Gastroesophageal sphincter (tissue), 4 donors: ENCODE measurements at regions not wholly inside any gene's neighbourhood (a gene's known extent, or its start where the extent isn't known, plus 50 kb on each side); places are given as distances from the start of the nearest gene placed in this dataset.
"Not testable (repeated sequence)": the region's sequence is repeated elsewhere in the genome, so short reads cannot be mapped to it uniquely, and the experiment has no call there.

ENCODE experiments used
- ATAC-seq: fragments of 150-250 bp; one replicate; pipeline ENCODE4 v1.9.1; 2016; ENCODE audit warnings: mild to moderate bottlenecking, moderate library complexity
- H3K27ac ChIP-seq, 4 donors: fragments of 200-600 bp; sonication (generic) in 3 of 4; 1 replicate in 3 of 4; 2 replicates in 1 of 4; pipeline ENCODE4 v1.5.1; 2016 to 2019
- H3K27me3 ChIP-seq: fragments of 200-600 bp; sonication (generic); one replicate; pipeline ENCODE4 v1.5.1; 2019
- H3K36me3 ChIP-seq, 2 donors: fragments of 200-600 bp; sonication (generic); one replicate each; pipeline ENCODE4 v1.5.1; 2019; ENCODE audit warnings: control low read depth in 1 of 2
- H3K4me1 ChIP-seq, 3 donors: fragments of 200-600 bp; sonication (generic); 1 replicate in 2 of 3; 2 replicates in 1 of 3; pipeline ENCODE4 v1.5.1; 2016 to 2019; ENCODE audit warnings: control low read depth in 2 of 3
- H3K4me3 ChIP-seq, 2 donors: fragments of 200-600 bp; sonication (generic); one replicate each; pipeline ENCODE4 v1.5.1; 2019; ENCODE audit warnings: mild to moderate bottlenecking in 1 of 2, moderate library complexity in 1 of 2
- H3K9me3 ChIP-seq, 3 donors: fragments of 200-600 bp; sonication (generic); one replicate each; pipeline ENCODE4 v1.5.1; 2017 to 2019; ENCODE audit warnings: control low read depth in 2 of 3
- EP300 ChIP-seq: sonication (generic); formaldehyde crosslinking; IDR thresholded peaks from one replicate; pipeline ENCODE4 v1.6.1; 2017; ENCODE audit warnings: antibody characterized with exemption, mild to moderate bottlenecking
- POLR2A ChIP-seq, 2 donors: fragments of 450-650 bp; IDR thresholded peaks; one replicate each; pipeline ENCODE4 v1.6.1; 2017; ENCODE audit warnings: antibody characterized with exemption in 2 of 2, mild to moderate bottlenecking in 2 of 2, moderate library complexity in 1 of 2
- POLR2AphosphoS5 ChIP-seq: sonication (generic); formaldehyde crosslinking; IDR thresholded peaks from one replicate; pipeline ENCODE4 v1.6.1; 2017; ENCODE audit warnings: antibody characterized with exemption
- WGBS, 2 donors: methylation state at CpG; one replicate each; pipeline ENCODE4 v1.1.5; 2018; ENCODE audit warnings: low coverage in 1 of 2; 5-methylcytosine and 5-hydroxymethylcytosine counted together
- TF ChIP-seq, protein P1 (sequence below), 4 experiments: fragments of 200-600 bp in 2 of 4; fragments of 450-650 bp in 2 of 4; sonication (generic) in 1 of 4; IDR thresholded peaks; one replicate each; pipeline ENCODE4 v1.5.1; 2017 to 2019; ENCODE audit warnings: antibody characterized with exemption in 4 of 4, mild to moderate bottlenecking in 2 of 4, moderate library complexity in 2 of 4

GRCh38 chr2:12014088-12014960 lies 267.9 kb downstream of the LPIN1 start:
- peak; percentile 46 for ATAC-seq
- 28 to 29% methylated on average over 4 to 6 of the region's 9 CpGs for WGBS, 2 donors
- TF ChIP-seq, protein P1, sequence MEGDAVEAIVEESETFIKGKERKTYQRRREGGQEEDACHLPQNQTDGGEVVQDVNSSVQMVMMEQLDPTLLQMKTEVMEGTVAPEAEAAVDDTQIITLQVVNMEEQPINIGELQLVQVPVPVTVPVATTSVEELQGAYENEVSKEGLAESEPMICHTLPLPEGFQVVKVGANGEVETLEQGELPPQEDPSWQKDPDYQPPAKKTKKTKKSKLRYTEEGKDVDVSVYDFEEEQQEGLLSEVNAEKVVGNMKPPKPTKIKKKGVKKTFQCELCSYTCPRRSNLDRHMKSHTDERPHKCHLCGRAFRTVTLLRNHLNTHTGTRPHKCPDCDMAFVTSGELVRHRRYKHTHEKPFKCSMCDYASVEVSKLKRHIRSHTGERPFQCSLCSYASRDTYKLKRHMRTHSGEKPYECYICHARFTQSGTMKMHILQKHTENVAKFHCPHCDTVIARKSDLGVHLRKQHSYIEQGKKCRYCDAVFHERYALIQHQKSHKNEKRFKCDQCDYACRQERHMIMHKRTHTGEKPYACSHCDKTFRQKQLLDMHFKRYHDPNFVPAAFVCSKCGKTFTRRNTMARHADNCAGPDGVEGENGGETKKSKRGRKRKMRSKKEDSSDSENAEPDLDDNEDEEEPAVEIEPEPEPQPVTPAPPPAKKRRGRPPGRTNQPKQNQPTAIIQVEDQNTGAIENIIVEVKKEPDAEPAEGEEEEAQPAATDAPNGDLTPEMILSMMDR (IDR thresholded peaks at IDR 0.05), result no peak
- TF ChIP-seq POLR2AphosphoS5, result no peak
- TF ChIP-seq POLR2A (IDR thresholded peaks at IDR 0.05), result no peak
- TF ChIP-seq EP300, result no peak

GRCh38 chr2:12017499-12018157 lies 271.2 kb downstream of the LPIN1 start:
- H3K27ac ChIP-seq, result no peak overlapping the region
- no peak overlapping the region for H3K4me3 ChIP-seq
- H3K27me3 ChIP-seq, result peaks cover 6% of the 10 kb centered on the region
- WGBS, 2 donors, result 67 to 83% methylated on average over 7 to 11 of the region's 11 CpGs
- no peak for ATAC-seq
- H3K9me3 ChIP-seq, result peaks cover 0 to 14% (median 0%) of the 10 kb centered on the region in 3 donors
- TF ChIP-seq POLR2A (IDR thresholded peaks at IDR 0.05), result no peak
- H3K36me3 ChIP-seq, result no peaks in the 10 kb centered on the region
- H3K4me1 ChIP-seq, result peaks cover 0 to 3% (median 0%) of the 10 kb centered on the region in 3 donors

More at GRCh38 chr2:12014088-12014960, 267.9 kb downstream of the LPIN1 start:
- H3K36me3 ChIP-seq, result no peaks in the 10 kb centered on the region
- H3K4me3 ChIP-seq, result no peak overlapping the region
- H3K27ac ChIP-seq, result no peak overlapping the region
- H3K27me3 ChIP-seq, result no peaks in the 10 kb centered on the region
- peaks cover 0 to 3% (median 0%) of the 10 kb centered on the region in 3 donors for H3K4me1 ChIP-seq
- no peaks in the 10 kb centered on the region for H3K9me3 ChIP-seq

- H3K4me3 ChIP-seq, H3K4me1 ChIP-seq, H3K27me3 ChIP-seq, ATAC-seq, H3K36me3 ChIP-seq, H3K27ac ChIP-seq: not testable (repeated sequence)
- 62 to 73% methylated on average over 4 to 5 of the region's 5 CpGs for WGBS, 2 donors
- peaks cover 0 to 14% (median 0%) of the 10 kb centered on the region in 3 donors for H3K9me3 ChIP-seq
These were observed 272.3 kb downstream of the LPIN1 start for GRCh38 chr2:12018726-12019125.

- Histone ChIP-seq H3K9me3 (peaks cover 0 to 14% (median 0%) of the 10 kb centered on the region in 3 donors), H3K27me3 (peaks cover 6% of the 10 kb centered on the region), H3K27ac (no peak overlapping the region), H3K4me3 (no peak overlapping the region), H3K36me3 (no peaks in the 10 kb centered on the region), H3K4me1 (no peaks in the 10 kb centered on the region)
- TF ChIP-seq, protein P1 (IDR thresholded peaks at IDR 0.05), result no peak
- TF ChIP-seq POLR2A (IDR thresholded peaks at IDR 0.05) (no peak), EP300 (no peak), POLR2AphosphoS5 (no peak)
- ATAC-seq, result no peak
- WGBS, 2 donors, result 93 to 94% methylated on average over 3 of the region's 3 CpGs
These were observed 274.5 kb downstream of the LPIN1 start for GRCh38 chr2:12020833-12021469.

DNA sequence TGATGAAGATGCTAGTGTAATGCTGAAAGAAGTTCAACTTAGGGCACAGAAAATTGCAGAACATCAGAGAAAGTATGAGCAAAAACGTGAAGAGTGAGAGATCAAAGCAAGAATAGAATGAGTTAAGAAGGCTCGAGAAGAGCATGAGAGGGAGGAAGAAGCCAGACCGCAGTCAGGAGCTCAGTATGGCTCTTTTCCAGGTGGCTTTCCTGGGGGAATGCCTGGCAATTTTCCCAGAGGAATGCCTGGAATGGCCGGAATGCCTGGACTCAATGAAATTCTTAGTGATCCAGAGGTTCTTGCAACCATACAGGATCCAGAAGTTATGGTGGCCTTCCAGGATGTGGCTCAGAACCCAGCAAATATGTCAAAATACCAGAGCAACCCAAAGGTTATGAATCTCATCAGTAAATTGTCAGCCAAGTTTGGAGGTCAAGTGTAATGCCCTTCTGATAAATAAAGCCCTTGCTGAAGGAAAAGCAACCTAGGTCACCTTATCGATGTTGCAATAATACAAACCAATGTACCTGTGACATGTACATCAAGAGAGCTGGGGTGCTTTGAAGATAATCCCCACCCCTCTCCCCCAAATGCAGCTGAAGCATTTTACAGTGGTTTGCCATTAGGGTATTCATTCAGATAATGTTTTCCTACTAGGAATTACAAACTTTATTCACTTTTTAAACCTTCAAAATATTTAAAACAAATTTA lies 277.9 kb downstream of the LPIN1 start:
- H3K4me1 ChIP-seq, ATAC-seq, H3K27me3 ChIP-seq, H3K4me3 ChIP-seq, H3K36me3 ChIP-seq, H3K27ac ChIP-seq: not testable (repeated sequence)
- peaks cover 0 to 14% (median 0%) of the 10 kb centered on the region in 3 donors for H3K9me3 ChIP-seq
- WGBS, 2 donors, result 27 to 29% methylated on average over 5 of the region's 5 CpGs

GRCh38 chr2:12027136-12027535 lies 280.7 kb downstream of the LPIN1 start:
- H3K4me1 ChIP-seq, result no peaks in the 10 kb centered on the region
- H3K9me3 ChIP-seq, result no peaks in the 10 kb centered on the region
- TF ChIP-seq POLR2AphosphoS5, result no peak
- TF ChIP-seq, protein P1 (IDR thresholded peaks at IDR 0.05), result no peak
- no peak for TF ChIP-seq EP300
- TF ChIP-seq POLR2A (IDR thresholded peaks at IDR 0.05), result no peak
- H3K27ac ChIP-seq, result no peak overlapping the region
- no peak for ATAC-seq
- H3K36me3 ChIP-seq, result no peaks in the 10 kb centered on the region
- 86 to 94% methylated on average over 2 of the region's 2 CpGs for WGBS, 2 donors
- H3K4me3 ChIP-seq, result no peak overlapping the region
- no peaks in the 10 kb centered on the region for H3K27me3 ChIP-seq
